SJSA1 (cell line): ENCODE measurements at regions not wholly inside any gene's neighbourhood (a gene's known extent, or its start where the extent isn't known, plus 50 kb on each side); places are given as distances from the start of the nearest gene placed in this dataset.

ENCODE experiments used
- DNase-seq, 2 experiments: peaks; one replicate each; pipeline ENCODE4 v3.0.0-alpha.2; 2015 to 2020; ENCODE audit warnings: low spot score in 2 of 2, low read depth in 1 of 2
- H3K27ac ChIP-seq: fragments of 250-450 bp; sonication (Bioruptor Pico); 2 replicates; pipeline ENCODE4 v1.5.1; 2020; ENCODE audit warnings: mild to moderate bottlenecking, moderate library complexity
- H3K27me3 ChIP-seq: fragments of 250-450 bp; sonication (Bioruptor Pico); replicated peaks from 2 replicates; pipeline ENCODE4 v1.5.1; 2020; ENCODE audit warnings: mild to moderate bottlenecking, moderate library complexity
- H3K36me3 ChIP-seq: fragments of 250-450 bp; sonication (Bioruptor Pico); 2 replicates; pipeline ENCODE4 v1.5.1; 2020; ENCODE audit warnings: mild to moderate bottlenecking
- H3K4me1 ChIP-seq: fragments of 250-450 bp; sonication (Bioruptor Pico); replicated peaks from 2 replicates; pipeline ENCODE4 v1.6.1; 2021; ENCODE audit warnings: mild to moderate bottlenecking
- H3K4me3 ChIP-seq: fragments of 250-450 bp; sonication (Bioruptor Pico); 2 replicates; pipeline ENCODE4 v1.5.1; 2020; ENCODE audit warnings: mild to moderate bottlenecking
- H3K9me3 ChIP-seq: fragments of 250-450 bp; sonication (Bioruptor Pico); replicated peaks from 2 replicates; pipeline ENCODE4 v1.5.1; 2020; ENCODE audit warnings: mild to moderate bottlenecking

GRCh38 chr1:37244083-37244480 is 209.8 kb upstream of the GRIK3 start:
- no peaks in the 10 kb centered on the region for H3K4me1 ChIP-seq
- no peaks in the 10 kb centered on the region for H3K36me3 ChIP-seq
- no peaks in the 10 kb centered on the region for H3K27me3 ChIP-seq
- no peak for DNase-seq
- no peak overlapping the region for H3K4me3 ChIP-seq
- no peaks in the 10 kb centered on the region for H3K9me3 ChIP-seq
- no peak overlapping the region for H3K27ac ChIP-seq

- Histone ChIP-seq H3K27ac (no peak overlapping the region), H3K36me3 (no peaks in the 10 kb centered on the region), H3K9me3 (no peaks in the 10 kb centered on the region), H3K27me3 (no peaks in the 10 kb centered on the region), H3K4me1 (no peaks in the 10 kb centered on the region), H3K4me3 (no peak overlapping the region)
- no peak for DNase-seq
These were observed 210.5 kb upstream of the GRIK3 start for GRCh38 chr1:37244815-37245214.

GRCh38 chr1:37246631-37247030 is 212.3 kb upstream of the GRIK3 start:
- Histone ChIP-seq H3K36me3 (no peaks in the 10 kb centered on the region), H3K9me3 (no peaks in the 10 kb centered on the region), H3K27me3 (no peaks in the 10 kb centered on the region), H3K4me3 (no peak overlapping the region), H3K4me1 (no peaks in the 10 kb centered on the region), H3K27ac (no peak overlapping the region)
- DNase-seq = no peak

GRCh38 chr1:37250371-37250770 is 216.1 kb upstream of the GRIK3 start:
- Histone ChIP-seq H3K4me3 (no peak overlapping the region), H3K27ac (no peak overlapping the region), H3K9me3 (no peaks in the 10 kb centered on the region), H3K4me1 (no peaks in the 10 kb centered on the region), H3K36me3 (no peaks in the 10 kb centered on the region), H3K27me3 (no peaks in the 10 kb centered on the region; the same call in none of the 2 replicates)
- no peak for DNase-seq

- Histone ChIP-seq H3K4me1 (no peaks in the 10 kb centered on the region), H3K4me3 (no peak overlapping the region), H3K36me3 (no peaks in the 10 kb centered on the region), H3K27me3 (peaks cover 4% of the 10 kb centered on the region), H3K27ac (no peak overlapping the region), H3K9me3 (no peaks in the 10 kb centered on the region; the same call in 1 of the 2 replicates)
- no peak for DNase-seq
These were observed 219.1 kb upstream of the ZC3H12A start for GRCh38 chr1:37255136-37255795.

GRCh38 chr1:37255868-37256267 is 218.5 kb upstream of the ZC3H12A start:
- peaks cover 4% of the 10 kb centered on the region for H3K27me3 ChIP-seq
- no peak overlapping the region for H3K27ac ChIP-seq
- no peaks in the 10 kb centered on the region for H3K4me1 ChIP-seq
- H3K36me3 ChIP-seq = no peaks in the 10 kb centered on the region
- H3K4me3 ChIP-seq = no peak overlapping the region
- no peaks in the 10 kb centered on the region; the same call in 1 of the 2 replicates for H3K9me3 ChIP-seq
- DNase-seq = no peak

- Histone ChIP-seq H3K36me3 (no peaks in the 10 kb centered on the region), H3K4me3 (no peak overlapping the region), H3K9me3 (no peaks in the 10 kb centered on the region; the same call in 1 of the 2 replicates), H3K27me3 (peaks cover 4% of the 10 kb centered on the region), H3K4me1 (no peaks in the 10 kb centered on the region), H3K27ac (no peak overlapping the region)
- no peak for DNase-seq
These were observed 216.7 kb upstream of the ZC3H12A start for GRCh38 chr1:37257646-37258045.

GRCh38 chr1:37258068-37258467 is 216.3 kb upstream of the ZC3H12A start:
- no peak for DNase-seq
- Histone ChIP-seq H3K4me1 (no peaks in the 10 kb centered on the region), H3K27ac (no peak overlapping the region), H3K9me3 (no peaks in the 10 kb centered on the region; the same call in 1 of the 2 replicates), H3K27me3 (peaks cover 4% of the 10 kb centered on the region), H3K36me3 (no peaks in the 10 kb centered on the region), H3K4me3 (no peak overlapping the region)

GRCh38 chr1:37259019-37259418 is 215.4 kb upstream of the ZC3H12A start:
- no peaks in the 10 kb centered on the region for H3K36me3 ChIP-seq
- no peak for DNase-seq
- no peak overlapping the region for H3K4me3 ChIP-seq
- no peak overlapping the region for H3K27ac ChIP-seq
- H3K9me3 ChIP-seq = no peaks in the 10 kb centered on the region; the same call in 1 of the 2 replicates
- peaks cover 4% of the 10 kb centered on the region for H3K27me3 ChIP-seq
- H3K4me1 ChIP-seq = no peaks in the 10 kb centered on the region

- peaks cover 4% of the 10 kb centered on the region; the same call in 1 of the 2 replicates for H3K27me3 ChIP-seq
- no peak overlapping the region for H3K4me3 ChIP-seq
- no peak overlapping the region for H3K27ac ChIP-seq
- H3K4me1 ChIP-seq = no peaks in the 10 kb centered on the region
- no peak for DNase-seq
- H3K36me3 ChIP-seq = no peaks in the 10 kb centered on the region
- no peaks in the 10 kb centered on the region; the same call in 1 of the 2 replicates for H3K9me3 ChIP-seq
These were observed 213.3 kb upstream of the ZC3H12A start for GRCh38 chr1:37261129-37261528.

- Histone ChIP-seq H3K4me3 (no peak overlapping the region), H3K27me3 (peaks cover 4% of the 10 kb centered on the region; the same call in 1 of the 2 replicates), H3K36me3 (no peaks in the 10 kb centered on the region), H3K27ac (no peak overlapping the region), H3K4me1 (peaks cover 8% of the 10 kb centered on the region), H3K9me3 (no peaks in the 10 kb centered on the region; the same call in 1 of the 2 replicates)
- DNase-seq = no peak
These were observed 211.8 kb upstream of the ZC3H12A start for GRCh38 chr1:37262439-37263170.

- Histone ChIP-seq H3K4me1 (peaks cover 10% of the 10 kb centered on the region), H3K27ac (no peak overlapping the region), H3K9me3 (no peaks in the 10 kb centered on the region), H3K27me3 (no peaks in the 10 kb centered on the region; the same call in 1 of the 2 replicates), H3K4me3 (no peak overlapping the region), H3K36me3 (no peaks in the 10 kb centered on the region)
- no peak for DNase-seq
These were observed 209.2 kb upstream of the ZC3H12A start for GRCh38 chr1:37265156-37265555.

- Histone ChIP-seq H3K4me3 (no peak overlapping the region), H3K4me1 (peaks cover 10% of the 10 kb centered on the region), H3K36me3 (no peaks in the 10 kb centered on the region), H3K9me3 (no peaks in the 10 kb centered on the region), H3K27ac (no peak overlapping the region), H3K27me3 (no peaks in the 10 kb centered on the region; the same call in 1 of the 2 replicates)
- no peak for DNase-seq
These were observed 208.4 kb upstream of the ZC3H12A start for GRCh38 chr1:37265786-37266667.
